ENCODE measurements at regions not wholly inside any gene's neighbourhood (a gene's known extent, or its start where the extent isn't known, plus 50 kb on each side); places are given as distances from the start of the nearest gene placed in this dataset.

GRCh38 chr10:47173929-47174442 lies 126.0 kb upstream of the GDF10 start:
- Histone ChIP-seq H3K4me3 (no peak overlapping the region), H3K9me3 (no peaks in the 10 kb centered on the region), H3K4me1 (no peaks in the 10 kb centered on the region), H3K27me3 (no peaks in the 10 kb centered on the region), H3K27ac (no peak overlapping the region), H3K36me3 (no peaks in the 10 kb centered on the region)
- no peak for TF ChIP-seq EP300 (IDR thresholded peaks at IDR 0.05)
- TF ChIP-seq POLR2A (IDR thresholded peaks at IDR 0.05): no peak
- no peak for TF ChIP-seq CTCF (IDR thresholded peaks at IDR 0.05)
- TF ChIP-seq POLR2AphosphoS5 (IDR thresholded peaks at IDR 0.05): no peak
- intact Hi-C loops (cut with DNase I): no loop called here
- WGBS, 2 donors: 74 to 80% methylated on average over 6 of the region's 6 CpGs
- no peak for DNase-seq

GRCh38 chr10:47175181-47176123 lies 124.5 kb upstream of the GDF10 start:
- Histone ChIP-seq H3K4me3 (no peak overlapping the region), H3K9me3 (no peaks in the 10 kb centered on the region), H3K4me1 (no peaks in the 10 kb centered on the region), H3K36me3 (no peaks in the 10 kb centered on the region), H3K27me3 (no peaks in the 10 kb centered on the region), H3K27ac (no peak overlapping the region)
- TF ChIP-seq POLR2AphosphoS5 (IDR thresholded peaks at IDR 0.05) (no peak), CTCF (IDR thresholded peaks at IDR 0.05) (no peak), EP300 (IDR thresholded peaks at IDR 0.05) (no peak), POLR2A (IDR thresholded peaks at IDR 0.05) (no peak)
- intact Hi-C loops (cut with DNase I): no loop called here
- 72 to 79% methylated on average over 15 of the region's 15 CpGs for WGBS, 2 donors
- no peak for DNase-seq

- WGBS, 2 donors: 70 to 79% methylated on average over 12 of the region's 12 CpGs
- H3K4me3 ChIP-seq: no peak overlapping the region
- intact Hi-C loops (cut with DNase I): no loop called here
Observed at GRCh38 chr10:47176206-47176902, 123.6 kb upstream of the GDF10 start.

More at GRCh38 chr10:47176206-47176902, 123.6 kb upstream of the GDF10 start:
- DNase-seq: no peak
- H3K9me3 ChIP-seq: no peaks in the 10 kb centered on the region
- no peaks in the 10 kb centered on the region for H3K4me1 ChIP-seq
- no peak for TF ChIP-seq CTCF (IDR thresholded peaks at IDR 0.05)
- no peaks in the 10 kb centered on the region for H3K36me3 ChIP-seq
- H3K27me3 ChIP-seq: no peaks in the 10 kb centered on the region
- no peak overlapping the region for H3K27ac ChIP-seq

Measured in sigmoid colon (tissue), 6 donors.